ENCODE measurements at regions not wholly inside any gene's neighbourhood (a gene's known extent, or its start where the extent isn't known, plus 50 kb on each side); places are given as distances from the start of the nearest gene placed in this dataset.

GRCh38 chr4:10743357-10743756, 58.8 kb upstream of the CLNK start:
- no peak for TF ChIP-seq CTCF (conservative IDR thresholded peaks at IDR 0.05)
- TF ChIP-seq ZFX (IDR thresholded peaks at IDR 0.05), result no peak
